ENCODE measurements at regions not wholly inside any gene's neighbourhood (a gene's known extent, or its start where the extent isn't known, plus 50 kb on each side); places are given as distances from the start of the nearest gene placed in this dataset.

DNA sequence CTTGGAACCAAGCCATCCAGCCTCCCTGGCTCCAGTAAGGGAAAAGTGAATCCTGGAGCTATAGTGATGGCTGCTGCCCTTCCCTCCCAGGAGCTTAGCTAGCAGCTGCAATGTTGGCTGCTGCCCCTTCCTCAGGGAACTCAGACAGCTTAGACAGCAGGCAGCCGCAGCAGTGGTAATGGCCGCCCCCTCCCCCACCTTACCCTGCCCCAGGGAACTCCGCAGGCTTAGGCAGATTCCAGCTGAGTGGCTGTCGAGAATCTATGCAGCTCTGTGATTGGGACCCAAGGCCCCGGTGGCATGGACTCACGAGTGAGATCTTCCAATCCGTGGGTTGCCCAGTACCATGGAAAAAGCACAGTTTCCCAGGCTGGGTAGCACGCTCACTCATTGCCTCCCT, 378.6 kb downstream of the NNT start:
- no peak overlapping the region for H3K4me3 ChIP-seq
- ATAC-seq (no peak), DNase-seq (no peak)
- no peaks in the 10 kb centered on the region for H3K27me3 ChIP-seq
- H3K27ac ChIP-seq: no peak overlapping the region
- H3K36me3 ChIP-seq (replicated peaks in 1 of 2; ENCODE audit: insufficient read depth in 1 of 2, low read depth in 2 of 2): no peaks in the 10 kb centered on the region
- 85 to 88% methylated on average over 7 to 8 of the region's 8 CpGs for WGBS, 2 donors
- no peaks in the 10 kb centered on the region for H3K9me3 ChIP-seq
- TF ChIP-seq, protein P1, sequence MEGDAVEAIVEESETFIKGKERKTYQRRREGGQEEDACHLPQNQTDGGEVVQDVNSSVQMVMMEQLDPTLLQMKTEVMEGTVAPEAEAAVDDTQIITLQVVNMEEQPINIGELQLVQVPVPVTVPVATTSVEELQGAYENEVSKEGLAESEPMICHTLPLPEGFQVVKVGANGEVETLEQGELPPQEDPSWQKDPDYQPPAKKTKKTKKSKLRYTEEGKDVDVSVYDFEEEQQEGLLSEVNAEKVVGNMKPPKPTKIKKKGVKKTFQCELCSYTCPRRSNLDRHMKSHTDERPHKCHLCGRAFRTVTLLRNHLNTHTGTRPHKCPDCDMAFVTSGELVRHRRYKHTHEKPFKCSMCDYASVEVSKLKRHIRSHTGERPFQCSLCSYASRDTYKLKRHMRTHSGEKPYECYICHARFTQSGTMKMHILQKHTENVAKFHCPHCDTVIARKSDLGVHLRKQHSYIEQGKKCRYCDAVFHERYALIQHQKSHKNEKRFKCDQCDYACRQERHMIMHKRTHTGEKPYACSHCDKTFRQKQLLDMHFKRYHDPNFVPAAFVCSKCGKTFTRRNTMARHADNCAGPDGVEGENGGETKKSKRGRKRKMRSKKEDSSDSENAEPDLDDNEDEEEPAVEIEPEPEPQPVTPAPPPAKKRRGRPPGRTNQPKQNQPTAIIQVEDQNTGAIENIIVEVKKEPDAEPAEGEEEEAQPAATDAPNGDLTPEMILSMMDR (IDR thresholded peaks at IDR 0.05): no peak
- no peak for TF ChIP-seq POLR2A (IDR thresholded peaks at IDR 0.05)
- intact Hi-C loops (cut with DNase I): no loop called here
- H3K4me1 ChIP-seq: no peaks in the 10 kb centered on the region

DNA sequence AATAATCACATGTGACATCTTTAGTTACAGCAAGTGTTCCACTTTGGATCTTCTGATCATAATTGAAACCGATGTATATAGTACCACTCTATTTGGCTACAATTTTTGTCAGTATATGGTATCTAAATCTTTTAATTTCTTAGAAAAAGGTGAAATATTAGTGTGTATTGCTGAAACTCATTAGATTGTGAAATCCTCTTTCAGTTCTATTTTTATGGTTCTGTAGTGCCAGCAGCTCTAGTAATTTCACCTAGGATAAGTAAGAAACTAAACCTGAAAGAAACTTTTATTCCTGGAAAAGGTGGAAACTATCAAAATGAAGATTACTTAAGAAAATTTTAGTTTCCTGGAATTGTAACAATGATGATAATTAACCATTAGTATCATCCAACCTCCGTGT, 370.9 kb downstream of the NNT start:
- no peaks in the 10 kb centered on the region for H3K9me3 ChIP-seq
- intact Hi-C loops (cut with DNase I): no loop called here
- no peak for DNase-seq
- H3K4me3 ChIP-seq: no peak overlapping the region
- peaks cover 13% of the 10 kb centered on the region for H3K4me1 ChIP-seq
- no peak for ATAC-seq
- TF ChIP-seq, protein P1 (IDR thresholded peaks at IDR 0.05): no peak
- TF ChIP-seq POLR2A (IDR thresholded peaks at IDR 0.05): no peak
- WGBS, 2 donors: 85 to 91% methylated on average over 2 of the region's 2 CpGs
- no peaks in the 10 kb centered on the region for H3K27me3 ChIP-seq
- H3K27ac ChIP-seq: no peak overlapping the region
- no peaks in the 10 kb centered on the region for H3K36me3 ChIP-seq (replicated peaks in 1 of 2; ENCODE audit: insufficient read depth in 1 of 2, low read depth in 2 of 2)

DNA sequence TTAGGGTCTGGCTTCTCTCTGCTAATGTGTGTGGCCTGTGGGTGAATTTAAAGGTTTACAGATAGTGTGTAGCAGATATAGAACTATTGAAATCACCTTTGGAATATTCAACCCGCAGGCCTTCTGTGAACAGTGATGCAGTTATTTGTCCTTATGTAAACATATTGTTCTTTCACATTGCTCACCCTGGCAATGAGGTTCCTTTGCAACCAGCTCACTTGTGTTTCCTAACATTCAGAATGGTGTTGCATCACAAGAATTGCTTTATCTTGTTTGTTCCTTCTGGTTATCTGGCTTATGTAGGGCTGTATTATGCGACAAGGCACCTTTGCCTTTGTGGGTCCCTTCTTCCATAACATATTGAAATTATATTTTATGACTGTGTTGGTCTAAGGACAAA, 370.3 kb downstream of the NNT start:
- no peaks in the 10 kb centered on the region for H3K9me3 ChIP-seq
- no peak overlapping the region for H3K4me3 ChIP-seq
- peak; percentile 91 for ATAC-seq
- peaks cover 13% of the 10 kb centered on the region for H3K4me1 ChIP-seq
- TF ChIP-seq POLR2A (IDR thresholded peaks at IDR 0.05): no peak
- TF ChIP-seq, protein P1 (IDR thresholded peaks at IDR 0.05): no peak
- no peak overlapping the region for H3K27ac ChIP-seq
- H3K27me3 ChIP-seq: no peaks in the 10 kb centered on the region
- WGBS, 2 donors: 41 to 50% methylated on average over 2 of the region's 2 CpGs
- intact Hi-C loops (cut with DNase I): no loop called here
- DNase-seq: peak in 2 of 4 donors; percentile 36 to 45
- no peaks in the 10 kb centered on the region for H3K36me3 ChIP-seq (replicated peaks in 1 of 2; ENCODE audit: insufficient read depth in 1 of 2, low read depth in 2 of 2)

DNA sequence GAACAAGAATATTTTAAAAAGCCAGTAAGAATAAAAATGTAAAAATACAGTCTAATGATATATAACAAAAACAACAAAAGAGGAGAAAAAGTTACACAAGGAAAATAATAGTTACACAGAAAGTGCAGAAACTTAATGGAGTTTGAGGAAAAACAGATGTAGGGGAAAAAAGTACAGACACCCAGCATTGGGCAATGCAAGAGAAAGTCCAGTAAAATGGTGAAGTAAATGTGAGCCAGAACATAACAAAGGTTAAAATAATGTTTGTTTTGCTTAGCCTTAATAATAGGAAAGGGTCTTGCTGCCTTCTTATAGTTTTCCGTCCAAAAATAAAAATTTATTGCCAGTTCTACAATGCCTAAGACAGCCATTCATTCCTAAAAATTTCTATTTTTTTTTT, 364.2 kb downstream of the NNT start:
- Histone ChIP-seq H3K4me1 (no peaks in the 10 kb centered on the region), H3K36me3 (replicated peaks in 1 of 2; ENCODE audit: insufficient read depth in 1 of 2, low read depth in 2 of 2) (no peaks in the 10 kb centered on the region), H3K27ac (no peak overlapping the region), H3K9me3 (no peaks in the 10 kb centered on the region), H3K27me3 (no peaks in the 10 kb centered on the region), H3K4me3 (no peak overlapping the region)
- 77 to 83% methylated on average over 1 of the region's 1 CpG for WGBS, 2 donors
- ATAC-seq: no peak
- DNase-seq: no peak
- no peak for TF ChIP-seq POLR2A (IDR thresholded peaks at IDR 0.05)
- TF ChIP-seq, protein P1 (IDR thresholded peaks at IDR 0.05): no peak
- intact Hi-C loops (cut with DNase I): no loop called here

DNA sequence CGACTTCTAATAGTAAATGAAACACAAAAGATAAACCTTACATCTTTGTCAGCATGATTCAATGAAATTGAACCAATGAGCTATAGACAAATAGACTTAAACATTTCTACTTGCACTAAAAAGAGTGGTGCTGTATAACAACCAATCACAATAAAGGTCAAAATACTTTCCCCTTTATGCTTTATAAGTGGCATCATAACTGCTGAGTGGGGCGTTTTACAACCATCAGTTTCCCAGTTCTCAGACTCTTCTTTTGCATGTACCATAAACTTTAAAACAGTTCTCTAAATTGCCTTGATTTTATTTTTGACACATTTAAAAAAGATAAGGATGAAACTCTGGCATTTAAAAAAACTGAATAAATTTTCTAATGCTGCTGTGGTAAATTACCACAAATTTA, 356.2 kb downstream of the NNT start:
- 55 to 59% methylated on average over 2 of the region's 2 CpGs for WGBS, 2 donors
- Histone ChIP-seq H3K27me3 (no peaks in the 10 kb centered on the region), H3K27ac (no peak overlapping the region), H3K4me3 (no peak overlapping the region), H3K36me3 (replicated peaks in 1 of 2; ENCODE audit: insufficient read depth in 1 of 2, low read depth in 2 of 2) (no peaks in the 10 kb centered on the region), H3K9me3 (no peaks in the 10 kb centered on the region), H3K4me1 (no peaks in the 10 kb centered on the region)
- DNase-seq: no peak
- no peak for TF ChIP-seq POLR2A (IDR thresholded peaks at IDR 0.05)
- TF ChIP-seq, protein P1 (IDR thresholded peaks at IDR 0.05): no peak
- no peak for ATAC-seq
- intact Hi-C loops (cut with DNase I): no loop called here

Data from body of pancreas (tissue), 4 donors.